Inferior parietal cortex (tissue), 1 donor: ENCODE measurements at regions not wholly inside any gene's neighbourhood (a gene's known extent, or its start where the extent isn't known, plus 50 kb on each side); places are given as distances from the start of the nearest gene placed in this dataset.

Experiments used
- DNase-seq: peaks from one replicate; pipeline ENCODE4 v3.0.0-alpha.2; 2016; ENCODE audit errors: extremely low spot score

DNA sequence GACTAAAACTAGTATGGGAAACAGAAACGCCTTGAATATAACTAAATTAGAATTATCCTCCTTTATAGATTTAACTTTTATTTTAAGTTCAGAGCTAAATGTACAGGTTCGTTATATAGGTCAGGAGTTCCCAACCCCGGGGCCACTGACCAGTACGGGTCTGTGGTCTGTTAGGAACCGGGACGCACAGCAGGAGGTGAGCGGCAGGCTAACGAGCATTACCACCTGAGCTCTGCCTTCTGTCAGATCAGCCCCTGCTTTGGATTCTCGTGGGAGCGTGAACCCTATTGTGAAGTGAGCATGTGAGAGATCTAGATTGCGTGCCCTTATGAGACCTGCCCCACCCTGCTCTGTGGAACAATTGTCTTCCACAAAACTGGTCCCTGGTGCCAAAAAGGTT is 51.0 kb downstream of the FAT4 start:
- DNase-seq, result no peak

DNA sequence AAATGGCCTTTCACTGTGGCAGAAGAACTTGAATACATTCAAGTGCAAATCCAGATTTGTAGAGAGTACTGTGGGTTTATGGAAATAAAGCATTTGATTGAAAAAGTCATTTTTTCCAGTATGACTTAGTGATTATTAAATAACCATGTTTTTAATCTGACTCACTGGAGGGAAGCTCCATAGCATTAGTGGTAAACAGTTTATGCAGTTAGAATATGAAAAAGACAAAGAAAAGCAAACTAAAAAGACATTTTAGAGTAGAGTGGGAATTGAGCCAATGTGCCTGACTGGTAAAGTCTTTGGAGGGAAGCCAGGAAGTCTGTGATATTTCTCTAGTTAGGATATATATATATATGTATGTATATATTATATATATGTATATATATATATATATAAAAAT is 53.4 kb downstream of the FAT4 start:
- DNase-seq, result no peak

DNA sequence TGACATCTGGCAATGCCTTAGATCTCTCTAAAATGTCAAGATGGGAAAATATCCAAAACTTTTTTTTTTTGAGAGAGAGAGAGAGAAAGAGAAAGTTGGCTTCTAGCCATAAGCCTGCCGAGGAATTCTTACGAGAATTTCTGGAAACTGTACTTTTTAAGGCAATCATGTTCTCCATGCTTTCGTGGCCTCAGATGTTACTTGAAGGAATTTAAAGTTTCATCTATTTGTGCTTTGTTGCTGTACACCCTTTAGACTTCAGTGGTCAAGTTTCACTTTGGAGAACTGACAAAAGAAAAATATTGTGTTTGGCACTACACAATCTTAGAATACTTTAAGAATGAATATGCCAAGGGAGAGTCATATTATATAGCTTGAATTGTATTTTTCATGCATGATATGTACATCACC is 53.9 kb downstream of the FAT4 start:
- DNase-seq, result no peak

DNA sequence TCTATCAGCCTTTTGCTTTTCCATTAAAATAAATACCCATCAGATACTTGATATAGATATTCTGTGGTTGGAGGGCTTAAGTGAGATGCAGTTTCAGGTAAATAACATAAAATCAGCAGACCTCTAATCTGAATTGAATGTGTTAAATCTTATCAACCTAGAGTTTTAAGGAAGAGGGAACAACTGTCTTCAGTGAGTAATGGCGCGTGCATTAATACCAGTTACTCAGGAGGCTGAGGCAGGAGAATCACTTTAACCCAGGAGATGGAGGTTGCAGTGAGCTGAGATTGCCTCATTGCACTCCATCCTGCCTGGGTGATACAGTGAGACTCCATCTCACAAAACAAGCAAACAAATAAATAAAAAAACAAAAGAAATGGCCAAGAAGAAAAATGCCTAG is 54.3 kb downstream of the FAT4 start:
- no peak for DNase-seq

DNA sequence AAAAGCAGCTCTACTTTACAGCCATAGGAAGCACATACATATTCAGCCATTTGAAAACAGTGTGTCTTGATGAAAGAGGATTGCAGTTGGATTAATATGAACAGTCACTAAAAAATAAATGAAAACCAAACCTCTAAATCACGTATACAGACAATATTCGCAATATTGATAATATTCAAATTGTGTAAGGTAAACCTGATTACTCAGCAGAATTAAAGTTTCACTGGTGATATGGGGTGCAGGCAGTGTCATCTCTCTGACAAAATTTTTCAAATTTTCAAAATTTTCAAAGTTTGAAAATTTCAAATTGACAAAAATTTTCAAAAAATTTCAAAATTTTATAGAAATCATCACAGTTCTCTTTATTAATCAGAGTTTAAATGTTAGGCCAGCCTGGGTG is 55.7 kb downstream of the FAT4 start:
- no peak for DNase-seq

DNA sequence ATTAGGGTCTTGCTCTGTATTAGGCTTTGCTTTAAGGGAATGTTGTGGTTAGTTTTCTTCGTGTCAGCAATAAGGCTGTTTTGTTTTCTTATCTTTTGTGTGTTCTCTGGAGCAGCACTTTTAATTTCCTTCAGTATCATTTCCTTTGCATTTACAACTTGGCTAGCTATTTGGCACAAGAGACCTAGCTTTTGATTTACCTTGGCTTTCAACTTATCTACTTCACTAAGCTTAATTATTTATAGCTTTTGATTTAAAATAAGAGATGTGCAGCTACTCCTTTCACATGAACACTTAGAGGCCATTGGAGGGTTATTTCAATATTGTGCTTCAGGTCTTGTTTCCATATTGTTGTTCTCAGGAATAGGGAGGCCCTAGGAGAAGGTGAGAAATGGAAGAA is 68.2 kb downstream of the FAT4 start:
- no peak for DNase-seq

DNA sequence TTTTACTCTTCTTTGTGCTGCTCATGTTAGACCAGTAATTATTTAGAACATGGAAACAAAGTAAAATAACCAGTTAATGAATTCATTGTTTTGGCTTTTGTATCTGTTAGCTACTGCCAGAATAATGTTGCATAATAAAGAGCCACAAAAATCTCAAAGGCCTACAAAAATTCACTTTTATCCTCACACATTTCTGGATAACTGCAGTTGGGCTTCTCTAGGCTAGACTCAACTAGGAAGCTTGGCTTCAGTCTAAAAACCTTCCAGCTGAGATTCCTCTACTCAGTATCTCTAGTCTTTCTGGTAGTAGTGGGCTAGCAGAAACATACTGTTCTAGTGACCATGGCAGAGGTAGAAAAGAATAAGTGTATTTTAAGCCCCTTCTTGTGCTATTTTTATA is 73.0 kb downstream of the FAT4 start:
- DNase-seq, result no peak

DNA sequence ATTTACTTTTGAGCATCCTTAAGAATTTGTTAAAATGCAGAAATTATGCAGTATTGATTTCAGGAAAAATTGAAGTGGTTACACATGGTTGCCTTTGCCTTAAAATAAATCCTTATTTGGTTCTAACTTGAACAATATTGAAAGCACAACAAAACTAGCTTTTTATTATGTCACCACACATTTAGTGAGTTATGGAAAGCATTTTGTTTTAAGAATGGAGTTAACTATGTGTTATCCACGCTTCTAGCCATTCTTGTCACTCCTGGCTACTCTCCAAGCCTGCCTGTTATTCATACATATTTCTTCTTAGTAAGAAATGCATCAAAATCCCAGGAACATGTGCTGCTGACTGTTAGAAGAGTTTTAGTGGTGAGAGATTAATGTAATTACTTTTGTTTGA is 73.9 kb downstream of the FAT4 start:
- DNase-seq, result no peak

DNA sequence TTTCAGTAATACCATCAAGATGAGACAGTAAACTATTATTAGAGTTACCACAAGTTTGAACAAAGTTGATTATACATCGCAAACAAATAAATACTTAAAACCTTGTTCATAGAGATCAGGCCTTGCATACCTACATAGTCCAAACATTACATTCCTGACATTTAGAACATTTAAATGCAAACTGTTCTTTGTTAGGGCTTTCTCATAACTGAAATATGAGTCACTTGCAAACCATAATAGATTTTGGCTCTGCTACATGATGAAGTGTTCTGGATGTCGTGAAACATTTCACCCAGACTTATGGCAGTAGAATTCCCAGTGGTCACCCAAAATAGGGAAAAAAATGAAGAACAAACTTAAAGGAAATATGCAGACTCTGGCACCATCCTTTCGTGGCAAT is 75.0 kb downstream of the FAT4 start:
- DNase-seq, result no peak

DNA sequence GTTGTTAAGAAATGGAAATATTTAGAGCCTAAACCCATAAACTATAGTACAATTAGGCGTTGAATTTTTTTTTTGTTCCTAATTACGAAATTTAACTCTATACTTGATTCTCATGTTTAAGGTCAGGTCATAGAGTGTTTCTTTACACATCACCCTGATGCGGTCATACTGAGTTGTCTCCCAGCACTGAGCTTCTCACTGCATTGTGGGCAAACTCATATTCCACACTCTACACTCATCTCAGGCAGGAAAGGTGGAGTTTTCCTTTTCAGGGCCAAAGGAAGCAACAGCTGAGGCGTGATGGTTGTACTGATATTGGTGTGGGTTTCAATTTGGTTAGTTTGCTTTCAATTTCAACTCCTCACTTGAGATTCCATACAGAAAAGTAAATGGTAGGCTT is 75.4 kb downstream of the FAT4 start:
- no peak for DNase-seq

DNA sequence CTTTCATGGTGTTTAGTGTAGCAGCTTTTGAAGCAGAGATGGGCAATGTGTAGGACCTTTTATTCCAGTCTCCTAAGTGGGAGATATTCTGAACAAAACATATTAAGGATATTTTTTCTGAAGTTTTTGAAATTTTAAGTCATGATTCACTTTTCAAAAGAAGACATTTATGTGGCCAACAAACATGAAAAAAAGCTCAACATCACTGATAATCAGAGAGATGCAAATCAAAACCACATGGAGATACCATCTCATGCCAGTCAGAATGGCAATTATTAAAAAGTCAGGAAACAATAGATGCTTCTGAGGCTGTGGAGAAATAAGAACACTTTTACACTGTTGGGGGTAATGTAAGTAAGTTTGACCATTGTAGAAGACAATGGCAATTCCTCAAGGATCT is 76.0 kb downstream of the FAT4 start:
- DNase-seq, result no peak

DNA sequence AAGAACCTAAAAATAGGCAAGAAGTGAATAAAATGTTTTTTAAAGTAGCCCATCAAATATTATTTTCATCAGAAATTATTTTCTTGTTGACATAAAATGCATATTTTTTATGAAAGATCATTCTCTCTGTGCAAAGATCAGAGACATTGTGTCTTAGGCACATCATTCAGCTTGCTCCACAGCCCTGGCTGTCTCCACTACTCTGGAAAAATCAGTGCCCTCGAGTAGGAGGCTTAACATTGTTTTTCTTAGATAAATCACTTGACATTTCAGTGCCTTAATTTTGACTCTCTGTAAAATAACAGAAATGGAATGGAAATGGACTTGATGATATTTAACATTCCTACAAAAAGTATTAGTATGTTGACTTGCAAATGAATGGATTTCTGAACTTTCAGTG is 77.9 kb downstream of the FAT4 start:
- no peak for DNase-seq

DNA sequence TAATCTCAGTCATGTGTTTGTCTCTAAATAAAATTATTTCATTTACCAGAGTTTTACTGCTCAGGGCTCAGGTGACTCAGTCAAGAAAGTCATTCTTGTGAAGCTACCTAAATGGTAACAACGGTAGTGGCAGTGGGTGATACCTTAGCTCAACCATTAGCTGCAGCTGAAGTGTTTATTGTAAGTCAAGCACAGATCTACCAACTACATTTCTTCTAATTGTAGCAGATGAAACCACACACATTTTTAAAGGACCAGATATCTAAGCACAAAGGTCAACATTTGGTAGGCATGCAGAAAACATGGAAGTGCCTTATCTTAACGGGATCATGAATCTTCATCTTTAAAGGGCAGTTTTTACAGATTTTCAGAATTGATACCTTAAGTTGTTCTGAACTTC is 79.1 kb downstream of the FAT4 start:
- no peak for DNase-seq

DNA sequence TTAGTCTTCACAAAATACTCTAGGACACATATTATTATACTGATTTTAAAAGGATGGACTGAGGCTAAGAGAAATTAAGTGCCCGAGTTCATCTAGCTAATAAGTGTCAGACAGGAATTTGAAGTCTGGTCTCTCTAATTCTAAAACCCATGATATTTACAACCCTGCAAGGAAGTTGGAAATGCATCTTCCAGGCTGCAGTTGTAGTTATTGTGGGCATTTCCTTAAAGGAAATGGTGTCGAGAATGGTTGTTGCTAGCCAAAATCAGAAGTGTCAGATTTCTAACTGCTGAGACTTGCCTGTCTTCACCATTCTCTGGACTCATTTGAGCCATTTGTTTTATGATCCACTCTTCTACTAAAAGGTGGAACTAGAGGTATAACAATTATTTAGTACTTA is 82.5 kb downstream of the FAT4 start:
- no peak for DNase-seq

DNA sequence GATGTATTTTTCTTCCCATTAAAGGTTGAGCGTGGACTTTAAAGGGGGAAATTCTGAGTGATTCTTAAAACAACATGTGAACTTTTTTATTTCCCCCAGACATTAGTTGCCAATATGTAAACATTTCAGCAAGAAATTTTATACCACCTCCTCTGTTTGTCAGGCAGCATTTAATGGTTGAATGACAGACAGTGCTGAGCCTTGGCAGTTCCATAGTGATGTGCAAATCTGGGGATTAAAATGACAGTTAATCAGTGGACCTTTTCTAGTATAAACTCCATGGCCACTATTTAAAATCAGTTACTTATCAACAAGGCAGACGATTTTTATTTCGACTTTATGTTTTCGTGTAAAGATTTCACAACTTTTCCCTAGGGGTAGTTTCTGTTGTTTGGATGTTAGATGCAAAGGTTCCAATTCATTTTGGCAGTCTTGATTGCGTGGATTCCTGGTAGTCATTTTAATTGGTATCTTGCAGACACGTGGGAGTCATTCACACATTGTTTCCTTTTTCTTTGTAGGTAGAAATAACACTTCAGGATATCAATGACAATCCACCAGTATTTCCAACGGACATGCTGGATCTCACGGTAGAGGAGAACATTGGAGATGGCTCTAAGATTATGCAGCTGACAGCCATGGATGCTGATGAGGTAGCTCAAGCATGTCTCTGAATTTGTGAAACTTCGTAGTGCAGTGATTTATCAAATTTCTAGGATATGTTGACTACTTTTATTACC is 83.7 kb downstream of the FAT4 start:
- DNase-seq, result no peak

DNA sequence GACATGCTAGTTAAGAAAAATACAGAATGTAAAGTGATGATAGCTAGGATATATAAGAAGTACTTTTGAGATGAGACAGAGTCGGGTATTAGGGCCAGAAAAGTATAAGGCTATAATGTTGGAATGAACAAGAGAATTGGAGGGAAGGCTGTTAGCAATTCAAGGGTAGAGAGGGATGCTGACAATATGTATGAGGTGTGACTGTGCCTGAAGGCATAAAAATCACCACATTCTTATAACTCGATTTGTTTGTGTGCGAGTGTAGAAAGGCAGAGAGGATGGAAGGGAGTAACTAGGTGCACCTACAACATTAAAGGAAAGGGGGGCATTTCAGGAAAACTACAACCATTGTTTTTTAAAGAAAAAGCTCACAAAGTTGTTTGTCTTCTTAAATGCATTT is 86.0 kb downstream of the FAT4 start:
- no peak for DNase-seq

DNA sequence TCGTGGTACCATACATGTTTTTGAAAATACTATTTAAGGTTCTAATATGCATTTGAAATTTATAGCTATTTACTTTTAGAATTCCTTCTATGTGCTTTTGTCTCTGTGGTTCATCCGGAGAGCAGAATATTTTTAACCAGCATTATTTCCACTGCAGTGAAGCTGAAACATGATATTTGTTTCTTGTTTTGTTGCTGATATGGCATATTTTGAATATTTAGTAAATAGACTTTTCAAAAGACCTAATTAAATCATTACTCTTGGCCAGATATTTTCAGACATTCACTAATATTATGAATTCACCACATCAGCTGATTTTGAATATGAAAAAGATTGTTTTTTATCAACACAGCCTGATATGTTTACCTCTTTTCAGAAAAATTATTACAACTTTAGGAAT is 87.0 kb downstream of the FAT4 start:
- DNase-seq, result no peak

DNA sequence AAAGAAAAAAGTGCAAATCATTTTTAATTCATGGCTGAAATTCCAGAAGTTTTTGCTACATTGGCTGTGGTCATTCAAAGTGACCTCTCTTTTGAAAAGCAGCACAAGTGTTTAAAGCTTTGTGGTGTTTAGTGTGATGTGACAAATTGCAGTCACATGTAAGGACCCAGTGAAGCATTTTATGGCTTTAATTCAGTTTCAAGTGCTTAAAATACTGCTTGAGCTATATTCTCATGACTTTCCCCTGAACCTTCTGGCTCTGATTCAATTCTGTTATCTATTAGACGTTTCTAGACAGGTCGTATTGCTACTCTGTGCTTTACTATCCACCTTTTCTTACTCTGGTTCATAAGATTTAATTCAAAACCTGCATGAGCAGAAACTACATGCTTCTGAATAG is 105.8 kb downstream of the FAT4 start:
- DNase-seq, result no peak

DNA sequence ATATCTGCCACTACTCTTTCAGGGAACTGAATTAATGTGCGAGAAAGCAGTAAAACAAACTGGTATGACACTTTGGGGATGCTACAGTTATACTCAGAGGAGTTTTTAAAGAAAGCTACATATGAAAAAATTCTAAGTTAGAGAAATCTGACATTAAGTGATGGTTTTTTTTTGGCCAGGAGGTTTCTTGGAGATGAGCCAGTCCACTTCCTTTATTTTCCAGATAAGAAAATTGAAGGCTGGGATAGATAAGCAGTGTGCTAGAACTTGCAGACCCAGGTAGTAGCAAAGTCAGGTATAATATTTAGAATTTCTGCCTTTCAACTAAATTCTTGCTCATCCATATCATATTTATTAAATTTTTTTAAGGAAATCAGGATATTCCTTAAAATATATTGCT is 106.8 kb downstream of the FAT4 start:
- no peak for DNase-seq

DNA sequence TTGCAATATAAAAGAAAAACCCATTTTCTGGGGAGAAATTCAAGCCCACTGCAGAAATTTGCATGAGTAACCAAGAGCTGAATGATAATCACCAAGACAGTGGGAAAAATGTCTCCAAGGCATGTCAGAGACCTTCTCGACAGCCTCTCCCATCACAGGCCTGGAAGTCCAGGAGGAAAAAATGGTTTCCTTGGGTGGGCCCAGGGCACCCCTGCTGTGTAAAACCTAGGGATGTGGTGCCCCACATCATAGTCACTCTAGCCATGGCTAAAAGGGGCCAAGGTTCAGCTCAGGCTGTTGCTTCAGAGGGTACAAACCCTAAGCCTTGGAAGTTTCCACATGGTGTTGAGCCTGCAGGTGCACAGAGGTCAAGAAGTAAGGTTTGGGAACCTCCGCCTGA is 108.4 kb downstream of the FAT4 start:
- DNase-seq, result no peak

DNA sequence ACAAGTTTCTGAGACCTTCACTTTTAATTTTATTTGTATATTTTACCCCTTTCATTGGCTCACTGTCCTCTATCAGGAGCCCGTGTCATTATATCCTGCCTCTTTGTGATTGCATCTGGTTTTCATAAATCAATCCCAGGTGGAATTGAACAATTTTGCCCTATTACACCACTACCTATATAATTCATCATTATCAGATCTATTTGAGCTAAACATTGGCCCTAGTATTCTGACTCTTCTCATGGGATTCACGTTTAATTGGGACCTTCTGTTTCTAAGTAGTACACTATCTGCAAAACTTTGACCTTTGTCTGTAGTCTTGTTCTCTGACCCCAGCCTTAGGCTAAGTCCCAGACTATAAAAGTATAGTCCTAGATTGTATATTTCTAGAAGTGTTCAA is 114.1 kb downstream of the FAT4 start:
- no peak for DNase-seq

DNA sequence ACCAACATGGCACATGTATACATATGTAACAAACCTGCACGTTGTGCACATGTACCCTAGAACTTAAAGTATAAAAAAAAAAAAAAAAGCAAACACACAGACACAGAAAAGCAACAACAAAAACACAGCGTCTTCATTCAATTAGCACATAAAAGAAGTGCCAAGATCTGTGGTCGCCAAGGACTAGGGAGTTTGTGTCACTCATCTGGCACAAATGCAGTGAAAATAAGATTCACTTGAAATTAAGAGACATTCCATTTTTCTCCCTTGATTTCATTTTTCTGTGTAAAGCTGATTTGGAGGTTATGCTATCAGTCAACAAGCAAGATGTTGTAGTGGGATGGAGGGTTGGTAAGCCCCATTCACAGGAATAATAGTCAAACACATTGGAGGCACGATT is 115.3 kb downstream of the FAT4 start:
- DNase-seq, result no peak

DNA sequence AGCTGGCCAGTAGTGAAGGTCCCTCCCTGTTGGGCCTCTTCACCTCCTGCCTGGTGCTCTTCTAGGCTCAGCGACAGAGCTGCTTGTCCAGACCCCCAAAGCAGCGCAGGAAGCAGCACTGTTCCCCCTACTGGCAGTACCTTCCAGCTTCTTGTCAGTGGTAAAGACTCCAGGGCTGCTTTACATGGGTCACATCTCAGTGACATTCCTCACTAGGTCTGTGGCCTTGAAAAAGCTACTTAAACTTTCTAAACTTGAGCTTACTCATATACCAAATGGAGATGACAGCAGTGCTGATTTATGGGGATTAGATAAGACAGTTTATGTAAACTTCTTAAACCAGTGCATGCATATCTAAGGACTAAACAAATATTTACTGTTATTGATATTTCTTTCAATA is 117.3 kb downstream of the FAT4 start:
- DNase-seq, result peak; percentile 43

DNA sequence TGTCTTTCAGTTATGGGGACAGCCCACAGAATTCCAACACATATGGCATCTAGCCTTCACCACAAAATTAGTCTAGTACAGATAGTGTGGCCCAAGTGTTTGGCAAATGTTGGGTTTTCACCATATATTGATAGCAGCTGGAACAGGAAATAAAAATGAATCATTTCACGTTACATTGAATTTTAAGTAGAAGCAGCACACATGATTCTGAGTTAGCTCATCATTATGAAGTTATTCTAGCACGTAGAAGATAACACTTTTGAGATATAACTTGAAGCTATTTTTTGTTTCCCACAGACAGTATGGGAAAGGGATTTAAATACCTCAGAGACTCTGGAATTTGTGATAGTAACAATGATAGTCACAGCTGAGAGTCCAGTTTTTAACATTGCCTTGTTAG is 118.7 kb downstream of the FAT4 start:
- DNase-seq, result peak; percentile 11

DNA sequence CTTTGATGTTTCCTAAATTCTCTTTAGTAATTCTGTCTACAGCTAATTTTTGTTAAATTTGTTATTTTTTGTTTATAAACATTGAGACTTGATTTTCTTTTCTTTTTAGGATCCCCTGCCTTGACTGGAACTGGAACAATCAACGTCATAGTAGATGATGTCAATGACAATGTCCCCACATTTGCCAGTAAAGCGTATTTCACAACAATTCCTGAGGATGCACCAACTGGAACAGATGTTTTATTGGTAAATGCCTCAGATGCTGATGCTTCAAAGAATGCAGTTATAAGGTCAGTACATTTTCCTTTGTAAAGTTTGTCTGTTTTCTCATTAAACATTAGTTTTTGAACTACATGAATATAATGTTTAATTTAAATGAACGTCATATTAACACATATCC is 119.4 kb downstream of the FAT4 start:
- DNase-seq, result no peak
